ENCODE measurements at regions not wholly inside any gene's neighbourhood (a gene's known extent, or its start where the extent isn't known, plus 50 kb on each side); places are given as distances from the start of the nearest gene placed in this dataset.

DNA sequence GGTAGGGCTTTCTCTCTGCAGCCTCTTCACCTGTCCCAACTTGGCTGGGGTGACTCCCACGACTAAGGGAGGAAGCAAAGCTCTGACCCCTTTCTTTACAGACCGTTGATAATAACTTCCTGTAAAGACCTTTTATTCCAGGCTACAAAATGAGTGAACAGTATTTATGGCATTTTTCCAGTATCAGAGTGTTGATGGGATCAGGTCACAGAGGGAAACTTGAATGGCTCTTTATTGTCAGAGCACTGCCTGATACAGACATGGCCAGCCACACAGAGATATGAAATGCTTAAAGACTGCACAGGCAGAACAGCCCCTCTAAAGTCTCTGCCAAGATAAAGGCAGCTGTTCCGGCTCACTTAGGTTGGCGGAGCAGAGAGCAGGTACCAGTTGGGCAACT lies 1033.9 kb upstream of the NR2F2 start:
- TF ChIP-seq, protein P1, sequence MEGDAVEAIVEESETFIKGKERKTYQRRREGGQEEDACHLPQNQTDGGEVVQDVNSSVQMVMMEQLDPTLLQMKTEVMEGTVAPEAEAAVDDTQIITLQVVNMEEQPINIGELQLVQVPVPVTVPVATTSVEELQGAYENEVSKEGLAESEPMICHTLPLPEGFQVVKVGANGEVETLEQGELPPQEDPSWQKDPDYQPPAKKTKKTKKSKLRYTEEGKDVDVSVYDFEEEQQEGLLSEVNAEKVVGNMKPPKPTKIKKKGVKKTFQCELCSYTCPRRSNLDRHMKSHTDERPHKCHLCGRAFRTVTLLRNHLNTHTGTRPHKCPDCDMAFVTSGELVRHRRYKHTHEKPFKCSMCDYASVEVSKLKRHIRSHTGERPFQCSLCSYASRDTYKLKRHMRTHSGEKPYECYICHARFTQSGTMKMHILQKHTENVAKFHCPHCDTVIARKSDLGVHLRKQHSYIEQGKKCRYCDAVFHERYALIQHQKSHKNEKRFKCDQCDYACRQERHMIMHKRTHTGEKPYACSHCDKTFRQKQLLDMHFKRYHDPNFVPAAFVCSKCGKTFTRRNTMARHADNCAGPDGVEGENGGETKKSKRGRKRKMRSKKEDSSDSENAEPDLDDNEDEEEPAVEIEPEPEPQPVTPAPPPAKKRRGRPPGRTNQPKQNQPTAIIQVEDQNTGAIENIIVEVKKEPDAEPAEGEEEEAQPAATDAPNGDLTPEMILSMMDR (IDR thresholded peaks at IDR 0.05; ENCODE audit: borderline replicate concordance, control extremely low read depth, extremely low read depth, insufficient read depth, missing control alignments) = no peak
- in situ Hi-C loops (cut with MboI; ENCODE audit: low sequenced_read_pairs, unreplicated experiment) = no loop called here
- DNase-seq (ENCODE audit: low spot score) = no peak

DNA sequence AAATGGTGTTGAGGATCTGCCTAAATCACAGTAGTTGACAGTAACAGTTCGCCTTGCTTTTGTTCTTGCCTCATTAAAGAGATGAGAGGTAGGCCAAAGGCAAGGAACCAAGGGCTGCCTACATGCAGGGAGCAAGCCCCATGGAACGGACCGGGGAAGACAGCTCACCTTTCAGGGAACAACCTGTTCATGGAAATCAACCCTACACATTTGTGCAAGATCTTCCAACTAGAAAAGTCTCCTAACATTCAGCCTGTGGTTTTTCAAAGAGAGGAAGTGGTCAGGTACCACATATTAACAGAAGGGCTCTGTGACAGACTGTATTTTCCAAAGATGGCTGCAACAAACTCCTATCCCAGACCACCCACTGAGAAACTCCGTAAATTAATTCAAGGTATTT lies 1031.8 kb upstream of the NR2F2 start:
- no peak for DNase-seq (ENCODE audit: low spot score)
- in situ Hi-C loops (cut with MboI; ENCODE audit: low sequenced_read_pairs, unreplicated experiment) = no loop called here
- TF ChIP-seq, protein P1 (IDR thresholded peaks at IDR 0.05; ENCODE audit: borderline replicate concordance, control extremely low read depth, extremely low read depth, insufficient read depth, missing control alignments) = no peak

DNA sequence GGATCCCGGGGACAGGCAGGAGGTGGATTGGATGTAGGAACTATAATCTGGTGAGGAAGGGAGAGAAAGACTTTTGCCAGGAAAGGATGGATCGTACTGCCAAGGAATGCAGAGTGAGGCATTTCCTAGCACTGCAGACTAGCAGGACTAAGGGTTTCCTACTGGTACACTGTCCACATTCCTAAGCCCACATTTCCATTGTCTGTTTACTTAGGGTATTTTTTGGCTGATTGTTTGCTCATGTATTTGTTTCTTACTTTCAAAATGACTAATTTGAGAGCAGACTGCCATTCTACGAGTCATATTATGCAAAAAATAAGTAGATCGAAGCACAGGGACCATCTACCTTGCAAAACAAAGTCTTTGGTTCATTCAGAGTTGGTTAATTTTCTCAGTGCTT lies 1029.5 kb upstream of the NR2F2 start:
- in situ Hi-C loops (cut with MboI; ENCODE audit: low sequenced_read_pairs, unreplicated experiment) = no loop called here
- DNase-seq (ENCODE audit: low spot score) = no peak
- TF ChIP-seq, protein P1 (IDR thresholded peaks at IDR 0.05; ENCODE audit: borderline replicate concordance, control extremely low read depth, extremely low read depth, insufficient read depth, missing control alignments) = no peak

DNA sequence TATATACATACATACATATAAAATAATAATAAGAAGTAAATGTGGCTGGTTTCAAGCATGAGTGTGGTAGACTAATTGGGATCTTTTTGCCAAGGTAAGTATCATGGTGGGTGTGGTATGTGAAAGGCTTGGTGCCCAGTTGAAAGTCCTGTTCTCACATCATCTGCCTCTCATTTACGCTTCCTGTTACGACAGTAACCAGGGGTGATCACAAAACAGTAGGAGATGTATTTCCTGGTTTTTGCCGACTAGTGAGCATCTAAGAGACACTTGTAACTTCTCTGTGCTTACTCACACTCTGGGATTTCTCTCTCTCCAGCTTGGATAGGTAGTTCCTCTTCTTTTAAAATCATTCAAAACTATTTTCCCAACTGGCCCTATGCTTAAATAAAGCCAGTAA lies 1028.3 kb upstream of the NR2F2 start:
- in situ Hi-C loops (cut with MboI; ENCODE audit: low sequenced_read_pairs, unreplicated experiment) = no loop called here
- no peak for DNase-seq (ENCODE audit: low spot score)

DNA sequence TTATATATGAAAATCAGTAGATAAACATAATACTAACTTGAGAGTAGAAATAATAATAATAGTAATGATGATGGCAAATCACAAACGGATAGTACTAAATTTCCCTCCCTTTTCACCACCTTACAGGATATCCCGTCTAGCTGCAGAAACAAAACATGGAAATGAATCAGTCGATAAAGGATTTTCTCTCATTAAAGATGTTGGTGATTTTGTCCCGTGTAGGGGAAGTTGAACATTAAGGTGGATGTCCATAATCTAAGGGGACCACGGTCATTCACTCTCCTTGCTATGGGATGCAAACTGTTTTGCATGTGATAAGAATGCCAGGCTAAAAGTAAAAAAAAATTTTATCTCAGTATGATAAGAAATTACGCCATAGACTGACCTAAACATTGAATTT lies 1027.7 kb upstream of the NR2F2 start:
- DNase-seq (ENCODE audit: low spot score) = no peak
- in situ Hi-C loops (cut with MboI; ENCODE audit: low sequenced_read_pairs, unreplicated experiment) = no loop called here
- TF ChIP-seq, protein P1 (IDR thresholded peaks at IDR 0.05; ENCODE audit: borderline replicate concordance, control extremely low read depth, extremely low read depth, insufficient read depth, missing control alignments) = no peak

More for the DNA sequence above, 1028.3 kb upstream of the NR2F2 start:
- TF ChIP-seq, protein P1 (IDR thresholded peaks at IDR 0.05; ENCODE audit: borderline replicate concordance, control extremely low read depth, extremely low read depth, insufficient read depth, missing control alignments) = no peak

DNA sequence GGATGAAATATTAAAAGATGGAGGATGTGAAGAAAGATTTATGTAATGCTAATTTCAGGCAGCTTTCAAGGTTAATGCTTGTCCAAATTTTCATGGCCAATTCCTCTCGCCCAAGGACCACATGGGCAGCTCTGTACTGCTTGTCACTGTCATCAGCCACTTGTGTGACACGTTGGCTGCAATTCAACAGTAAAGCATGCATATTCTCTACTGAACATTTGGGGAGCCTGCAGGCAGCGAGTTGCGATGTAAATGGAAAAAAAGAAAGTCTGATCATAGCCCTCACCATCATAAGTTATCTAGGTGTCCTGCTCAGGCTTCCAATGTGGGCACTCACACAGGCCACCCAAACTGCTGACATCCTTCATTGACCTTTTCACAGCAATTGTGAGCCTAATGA lies 1026.8 kb upstream of the NR2F2 start:
- DNase-seq (ENCODE audit: low spot score) = no peak
- in situ Hi-C loops (cut with MboI; ENCODE audit: low sequenced_read_pairs, unreplicated experiment) = no loop called here
- TF ChIP-seq, protein P1 (IDR thresholded peaks at IDR 0.05; ENCODE audit: borderline replicate concordance, control extremely low read depth, extremely low read depth, insufficient read depth, missing control alignments) = no peak
